ENCODE measurements at regions not wholly inside any gene's neighbourhood (a gene's known extent, or its start where the extent isn't known, plus 50 kb on each side); places are given as distances from the start of the nearest gene placed in this dataset.

- TF ChIP-seq, protein P1, sequence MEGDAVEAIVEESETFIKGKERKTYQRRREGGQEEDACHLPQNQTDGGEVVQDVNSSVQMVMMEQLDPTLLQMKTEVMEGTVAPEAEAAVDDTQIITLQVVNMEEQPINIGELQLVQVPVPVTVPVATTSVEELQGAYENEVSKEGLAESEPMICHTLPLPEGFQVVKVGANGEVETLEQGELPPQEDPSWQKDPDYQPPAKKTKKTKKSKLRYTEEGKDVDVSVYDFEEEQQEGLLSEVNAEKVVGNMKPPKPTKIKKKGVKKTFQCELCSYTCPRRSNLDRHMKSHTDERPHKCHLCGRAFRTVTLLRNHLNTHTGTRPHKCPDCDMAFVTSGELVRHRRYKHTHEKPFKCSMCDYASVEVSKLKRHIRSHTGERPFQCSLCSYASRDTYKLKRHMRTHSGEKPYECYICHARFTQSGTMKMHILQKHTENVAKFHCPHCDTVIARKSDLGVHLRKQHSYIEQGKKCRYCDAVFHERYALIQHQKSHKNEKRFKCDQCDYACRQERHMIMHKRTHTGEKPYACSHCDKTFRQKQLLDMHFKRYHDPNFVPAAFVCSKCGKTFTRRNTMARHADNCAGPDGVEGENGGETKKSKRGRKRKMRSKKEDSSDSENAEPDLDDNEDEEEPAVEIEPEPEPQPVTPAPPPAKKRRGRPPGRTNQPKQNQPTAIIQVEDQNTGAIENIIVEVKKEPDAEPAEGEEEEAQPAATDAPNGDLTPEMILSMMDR (IDR thresholded peaks at IDR 0.05; ENCODE audit: poor library complexity): no peak
- no peak for TF ChIP-seq EZH2 (IDR thresholded peaks at IDR 0.05; ENCODE audit: borderline replicate concordance)
- TF ChIP-seq EZH2phosphoT487 (IDR thresholded peaks at IDR 0.05; ENCODE audit: low read depth, severe bottlenecking, unreplicated experiment): no peak
These were observed 408.1 kb upstream of the DSEL start for GRCh38 chr18:67924656-67925055.

Measured in hepatocyte (in vitro differentiated cells).